Heart right ventricle (tissue), 16 donors: ENCODE measurements at regions not wholly inside any gene's neighbourhood (a gene's known extent, or its start where the extent isn't known, plus 50 kb on each side); places are given as distances from the start of the nearest gene placed in this dataset.

Experiments
- ATAC-seq, 8 donors: fragments of 200-7000 bp; cut with Tn5 transposase; one replicate each; pipeline ENCODE4 v1.9.1; 2020; ENCODE audit warnings: mild to moderate bottlenecking in 8 of 8, moderate library complexity in 8 of 8, moderate number of reproducible peaks in 1 of 8
- DNase-seq, 2 donors: peaks; one replicate each; pipeline ENCODE4 v3.0.0-alpha.2; 2020
- H3K27ac ChIP-seq, 10 donors: fragments of 200-600 bp; sonication (generic) in 2 of 10; one replicate each; pipeline versions ENCODE4 v1.5.0 to v1.8.0; 2020 to 2022; ENCODE audit warnings: mild to moderate bottlenecking in 3 of 10
- H3K27me3 ChIP-seq, 7 donors: fragments of 200-600 bp; one replicate each; pipeline ENCODE4 v1.8.0; 2021 to 2022; ENCODE audit warnings: mild to moderate bottlenecking in 2 of 7
- H3K36me3 ChIP-seq, 9 donors: fragments of 200-600 bp; sonication (generic) in 1 of 9; one replicate each; pipeline versions ENCODE4 v1.5.0 to v1.8.0; 2020 to 2022; ENCODE audit warnings: mild to moderate bottlenecking in 2 of 9
- H3K4me1 ChIP-seq, 9 donors: fragments of 200-600 bp; sonication (generic) in 1 of 9; one replicate each; pipeline versions ENCODE4 v1.5.0 to v1.8.0; 2020 to 2022; ENCODE audit warnings: mild to moderate bottlenecking in 4 of 9
- H3K4me3 ChIP-seq, 10 donors: fragments of 200-600 bp; sonication (generic) in 2 of 10; one replicate each; pipeline versions ENCODE4 v1.5.0 to v1.8.0; 2020 to 2022; ENCODE audit warnings: mild to moderate bottlenecking in 7 of 10, moderate library complexity in 2 of 10
- H3K9me3 ChIP-seq, 11 donors: fragments of 200-600 bp in 10 of 11; sonication (generic) in 2 of 11; one replicate each; pipeline versions ENCODE4 v1.5.0 to v1.8.0; 2013 to 2022; ENCODE audit warnings: mild to moderate bottlenecking in 2 of 11, control low read depth in 1 of 11, moderate library complexity in 1 of 11
- CTCF ChIP-seq, 9 donors: fragments of 200-600 bp; sonication (generic) in 2 of 9; IDR thresholded peaks; one replicate each; pipeline versions ENCODE4 v1.5.0 to v1.8.0; 2021 to 2022; ENCODE audit warnings: antibody characterized with exemption in 9 of 9, mild to moderate bottlenecking in 5 of 9, moderate library complexity in 1 of 9
- WGBS, 2 donors: extraction: QIAGEN DNeasy Blood & Tissue Kit; methylation state at CpG; one replicate each; pipeline ENCODE4 v1.1.7; 2013; ENCODE audit warnings: inconsistent platforms in 1 of 2; 5-methylcytosine and 5-hydroxymethylcytosine counted together
- intact Hi-C, 10 donors: fragments of 100-400 bp; cut with DNase I; formaldehyde crosslinking; loops; one replicate each; pipeline versions ENCODE4 v1.11.1 to v1.14.2; 2022
- donor health status: Arrhythmogenic right ventricular cardiomyopathy.
- donor health status: ischemic (EF 13 %, LVEDD 7.1; RV severe dilation, severe dysfunction).
- donor health status: healthy with polysubstance abuse.
- donor health status: DM: no; HTN: yes; CAD: no.
- donor health status: DM: no; HTN: no; CAD: no.
- donor health status: ischemic (EF 25% LVEDD 6.9; RV normal size, moderate dysfunction).
- donor health status: ischemic (EF 25% LVEDD 5.7; RV mildly dilated, moderate dysfunction).
- donor health status: healthy.
- donor health status: DM: yes; HTN: yes; CAD: no.
- donor health status: Ischemic cardiomyopathy.
- donor health status: ischemic (EF 35%, LVEDD 5.7; RV mildly dilated, moderate dysfunction).
- donor health status: nonischemic (EF 11% LVEDD 7.7; RV severe dilation, severe dysfunction).
- donor health status: DM: yes; HTN: yes; CAD: no.
- donor health status: PGD.
- donor health status: ischemic (EF 29% LVEDD 5.4; RV normal size, mild dysfunction).
- donor health status: nonischemic (EF 23%, LVEDD 6.1; RV moderate dilation, normal function).

DNA sequence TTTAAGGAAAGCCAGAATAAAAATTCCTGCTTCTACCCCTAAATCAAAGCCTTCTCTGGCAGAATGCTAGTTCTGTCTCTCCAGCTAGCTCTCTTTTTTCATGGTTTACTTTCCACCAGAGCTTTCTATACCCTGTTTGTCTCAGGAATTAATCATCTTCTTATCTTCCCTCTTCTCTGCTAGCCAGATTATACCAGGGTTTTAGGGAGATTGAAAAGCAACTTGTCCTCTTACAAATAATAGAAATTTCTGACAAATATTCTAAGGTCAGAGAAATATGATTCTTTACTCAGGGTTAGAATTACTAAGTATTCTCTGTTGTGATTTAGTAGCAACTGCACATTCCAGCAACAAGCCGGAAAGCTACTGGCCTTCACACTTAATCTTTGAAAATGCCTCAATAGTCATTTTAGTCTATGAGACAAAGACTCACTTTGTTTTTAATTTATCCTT lies 166.4 kb downstream of the TANC2 start:
- Histone ChIP-seq H3K4me3 (no peak overlapping the region), H3K4me1 (no peaks in the 10 kb centered on the region), H3K36me3 (no peaks in the 10 kb centered on the region), H3K27me3 (no peaks in the 10 kb centered on the region), H3K27ac (no peak overlapping the region), H3K9me3 (peaks cover 0 to 5% (median 0%) of the 10 kb centered on the region in 11 donors)
- 82% methylated on average over 1 of the region's 1 CpG for WGBS, 2 donors
- TF ChIP-seq CTCF (IDR thresholded peaks at IDR 0.05), result no peak
- ATAC-seq, result no peak
- intact Hi-C loops, result no loop called here
- DNase-seq, result no peak

- DNase-seq, result no peak
- no peak overlapping the region for H3K27ac ChIP-seq
- intact Hi-C loops, result no loop called here
- ATAC-seq, result no peak
- no peak for TF ChIP-seq CTCF (IDR thresholded peaks at IDR 0.05)
- no peaks in the 10 kb centered on the region for H3K4me1 ChIP-seq
- H3K9me3 ChIP-seq, result peaks cover 0 to 5% (median 0%) of the 10 kb centered on the region in 11 donors
- H3K4me3 ChIP-seq, result no peak overlapping the region
- no peaks in the 10 kb centered on the region for H3K36me3 ChIP-seq
- no peaks in the 10 kb centered on the region for H3K27me3 ChIP-seq
Observed at GRCh38 chr17:63133491-63133890, 167.5 kb downstream of the TANC2 start.

DNA sequence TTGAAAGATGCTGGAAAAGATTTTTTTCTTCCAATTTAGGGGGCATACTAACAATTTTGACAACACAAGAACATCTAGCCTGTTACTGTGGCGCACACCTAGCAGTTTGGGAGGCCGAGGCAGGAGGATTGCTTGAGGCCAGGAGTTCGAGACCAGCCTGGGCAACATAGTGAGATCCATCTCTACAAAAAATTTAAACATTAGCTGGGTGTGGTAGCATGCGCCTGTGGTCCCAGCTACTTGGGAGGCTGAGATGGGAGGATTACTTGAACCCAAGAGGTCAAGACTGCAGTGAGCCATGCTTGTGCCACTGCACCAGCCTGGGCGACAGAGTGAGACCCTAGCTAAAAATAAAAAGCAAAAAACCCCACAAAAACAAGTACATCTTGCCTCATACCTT lies 168.8 kb downstream of the TANC2 start:
- intact Hi-C loops, result no loop called here
- DNase-seq (no peak), ATAC-seq (no peak)
- Histone ChIP-seq H3K27me3 (no peaks in the 10 kb centered on the region), H3K9me3 (no peaks in the 10 kb centered on the region), H3K27ac (no peak overlapping the region), H3K36me3 (no peaks in the 10 kb centered on the region), H3K4me1 (no peaks in the 10 kb centered on the region), H3K4me3 (no peak overlapping the region)
- whole genome bisulfite sequencing, 2 donors, result 97 to 98% methylated on average over 5 of the region's 5 CpGs
- no peak for TF ChIP-seq CTCF (IDR thresholded peaks at IDR 0.05)

- H3K27me3 ChIP-seq, result no peaks in the 10 kb centered on the region
- H3K4me3 ChIP-seq, result no peak overlapping the region
- H3K27ac ChIP-seq, result no peak overlapping the region
- no peak for ATAC-seq
- no peak for DNase-seq
- H3K9me3 ChIP-seq, result no peaks in the 10 kb centered on the region
- no peak for TF ChIP-seq CTCF (IDR thresholded peaks at IDR 0.05)
- intact Hi-C loops, result no loop called here
- no peaks in the 10 kb centered on the region for H3K36me3 ChIP-seq
- peaks cover 0 to 4% (median 0%) of the 10 kb centered on the region in 9 donors for H3K4me1 ChIP-seq
- 91% methylated on average over 4 of the region's 4 CpGs for WGBS, 2 donors
Observed at GRCh38 chr17:63136369-63137012, 170.5 kb downstream of the TANC2 start.
